WTC11 (cell line): ENCODE measurements at regions not wholly inside any gene's neighbourhood (a gene's known extent, or its start where the extent isn't known, plus 50 kb on each side); places are given as distances from the start of the nearest gene placed in this dataset.

ENCODE experiments used
- FOXK1 ChIP-seq: sonication (generic); formaldehyde crosslinking; IDR thresholded peaks from 2 replicates; pipeline ENCODE4 v1.8.0; 2022; ENCODE audit warnings: mild to moderate bottlenecking, moderate library complexity, missing genetic modification reagents
- ZNF671 ChIP-seq: fragments of 250-450 bp; sonication (Bioruptor Pico); IDR thresholded peaks from 2 replicates; pipeline ENCODE4 v1.8.0; 2021; ENCODE audit warnings: mild to moderate bottlenecking
- TF ChIP-seq, protein P1 (sequence below): sonication (generic); formaldehyde crosslinking; IDR thresholded peaks from 2 replicates; pipeline ENCODE4 v1.8.0; 2022; ENCODE audit warnings: mild to moderate bottlenecking, missing genetic modification reagents

GRCh38 chr21:17128132-17128531 lies 384.7 kb upstream of the CXADR start:
- TF ChIP-seq, protein P1, sequence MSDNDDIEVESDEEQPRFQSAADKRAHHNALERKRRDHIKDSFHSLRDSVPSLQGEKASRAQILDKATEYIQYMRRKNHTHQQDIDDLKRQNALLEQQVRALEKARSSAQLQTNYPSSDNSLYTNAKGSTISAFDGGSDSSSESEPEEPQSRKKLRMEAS = no peak
- TF ChIP-seq ZNF671 (CRISPR knock-in tag) (no peak), FOXK1 (no peak)
